GM23248 (cell line): ENCODE measurements at regions not wholly inside any gene's neighbourhood (a gene's known extent, or its start where the extent isn't known, plus 50 kb on each side); places are given as distances from the start of the nearest gene placed in this dataset.

Experiments used
- EZH2 ChIP-seq: fragments of 200-600 bp; sonication (generic); IDR thresholded peaks from 2 replicates; pipeline ENCODE4 v1.6.1; 2018; ENCODE audit warnings: antibody characterized with exemption, mild to moderate bottlenecking; ENCODE audit not compliant: insufficient read depth, poor library complexity, severe bottlenecking
- EZH2phosphoT487 ChIP-seq: fragments of 200-600 bp; sonication (generic); IDR thresholded peaks from 2 replicates; pipeline ENCODE4 v1.6.1; 2018; ENCODE audit warnings: antibody characterized with exemption, moderate library complexity, mild to moderate bottlenecking, low read depth; ENCODE audit not compliant: insufficient read depth

DNA sequence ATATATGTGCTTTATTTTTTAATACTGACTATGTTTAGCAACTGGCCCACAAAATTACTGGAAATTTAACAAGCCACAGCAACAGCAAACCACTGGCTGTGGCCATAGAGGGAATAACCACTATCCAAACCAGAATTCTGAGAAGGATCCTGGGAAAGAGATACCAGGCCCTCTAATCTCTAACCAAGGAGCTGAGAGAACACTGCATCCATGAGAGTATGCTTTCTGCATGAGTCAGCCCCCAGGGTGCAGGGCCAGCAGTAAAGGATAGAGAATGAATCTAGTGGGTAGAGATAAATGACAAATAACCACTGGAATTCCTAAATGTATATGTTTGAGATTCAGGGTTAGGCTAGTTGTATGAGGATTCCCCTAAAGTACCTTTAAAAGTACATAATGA lies 221.8 kb downstream of the KIT start:
- no peak for TF ChIP-seq EZH2phosphoT487
- no peak for TF ChIP-seq EZH2
